Neural progenitor cell (in vitro differentiated cells): ENCODE measurements at regions not wholly inside any gene's neighbourhood (a gene's known extent, or its start where the extent isn't known, plus 50 kb on each side); places are given as distances from the start of the nearest gene placed in this dataset.

Experiments
- DNase-seq: peaks from one replicate; pipeline ENCODE4 v3.0.0-alpha.2; 2016; ENCODE audit warnings: low spot score
- H2AFZ ChIP-seq: fragments of 200-600 bp; sonication (generic); replicated peaks from 2 replicates; pipeline ENCODE4 v1.6.1; 2016; ENCODE audit warnings: antibody characterized with exemption
- H3F3A ChIP-seq: fragments of 200-600 bp; sonication (generic); 2 replicates; pipeline ENCODE4 v1.6.1; 2016; ENCODE audit warnings: antibody characterized with exemption, low read depth
- H3K27ac ChIP-seq: fragments of 200-600 bp; sonication (generic); 2 replicates; pipeline ENCODE4 v1.5.1; 2016; ENCODE audit warnings: mild to moderate bottlenecking
- H3K27me3 ChIP-seq: fragments of 200-600 bp; sonication (generic); 2 replicates; pipeline ENCODE4 v1.6.1; 2016; ENCODE audit warnings: mild to moderate bottlenecking, moderate library complexity
- H3K36me3 ChIP-seq: fragments of 200-600 bp; sonication (generic); 2 replicates; pipeline ENCODE4 v1.5.1; 2016
- H3K4me1 ChIP-seq: fragments of 200-600 bp; sonication (generic); 2 replicates; pipeline ENCODE4 v1.6.1; 2016; ENCODE audit warnings: mixed run types
- H3K4me2 ChIP-seq: fragments of 200-600 bp; sonication (generic); 2 replicates; pipeline ENCODE4 v1.6.1; 2016
- H3K4me3 ChIP-seq: fragments of 200-600 bp; sonication (generic); 2 replicates; pipeline ENCODE4 v1.5.1; 2016
- H3K79me2 ChIP-seq: fragments of 200-600 bp; sonication (generic); 2 replicates; pipeline ENCODE4 v1.6.1; 2016; ENCODE audit warnings: low read depth
- H3K9ac ChIP-seq: fragments of 200-600 bp; sonication (generic); 2 replicates; pipeline ENCODE4 v1.6.1; 2016
- H3K9me3 ChIP-seq: fragments of 200-600 bp; sonication (generic); 2 replicates; pipeline ENCODE4 v1.5.1; 2016; ENCODE audit warnings: low read depth
- H4K20me1 ChIP-seq: fragments of 200-600 bp; sonication (generic); 2 replicates; pipeline ENCODE4 v1.6.1; 2016; ENCODE audit warnings: low read depth
- H3K27ac Mint-ChIP-seq: 3 replicates; pipeline ENCODE4 v1.8.0; 2021; ENCODE audit warnings: mixed read lengths
- H3K27me3 Mint-ChIP-seq: 2 replicates; pipeline ENCODE4 v1.8.0; 2022; ENCODE audit warnings: low read depth, mild to moderate bottlenecking, inconsistent platforms, moderate library complexity, mixed read lengths; ENCODE audit not compliant: insufficient read depth
- H3K36me3 Mint-ChIP-seq: 3 replicates; pipeline ENCODE4 v1.8.0; 2021; ENCODE audit warnings: mixed read lengths
- H3K4me1 Mint-ChIP-seq: 3 replicates; pipeline ENCODE4 v1.8.0; 2021; ENCODE audit warnings: mixed read lengths
- H3K4me3 Mint-ChIP-seq: 3 replicates; pipeline ENCODE4 v1.8.0; 2021; ENCODE audit warnings: mild to moderate bottlenecking, moderate library complexity, mixed read lengths
- H3K9me3 Mint-ChIP-seq: 3 replicates; pipeline ENCODE4 v1.8.0; 2020; ENCODE audit warnings: mixed read lengths
- EZH2 ChIP-seq: fragments of 200-600 bp; sonication (generic); IDR thresholded peaks from 2 replicates; pipeline ENCODE4 v1.6.1; 2017; ENCODE audit warnings: antibody characterized with exemption, mild to moderate bottlenecking, moderate library complexity
- EZH2phosphoT487 ChIP-seq: fragments of 200-600 bp; sonication (generic); IDR thresholded peaks from 2 replicates; pipeline ENCODE4 v1.6.1; 2017; ENCODE audit warnings: antibody characterized with exemption
- TF ChIP-seq, protein P1 (sequence below): fragments of 200-600 bp; sonication (generic); IDR thresholded peaks from 2 replicates; pipeline ENCODE4 v1.5.1; 2017; ENCODE audit warnings: antibody characterized with exemption, mild to moderate bottlenecking

DNA sequence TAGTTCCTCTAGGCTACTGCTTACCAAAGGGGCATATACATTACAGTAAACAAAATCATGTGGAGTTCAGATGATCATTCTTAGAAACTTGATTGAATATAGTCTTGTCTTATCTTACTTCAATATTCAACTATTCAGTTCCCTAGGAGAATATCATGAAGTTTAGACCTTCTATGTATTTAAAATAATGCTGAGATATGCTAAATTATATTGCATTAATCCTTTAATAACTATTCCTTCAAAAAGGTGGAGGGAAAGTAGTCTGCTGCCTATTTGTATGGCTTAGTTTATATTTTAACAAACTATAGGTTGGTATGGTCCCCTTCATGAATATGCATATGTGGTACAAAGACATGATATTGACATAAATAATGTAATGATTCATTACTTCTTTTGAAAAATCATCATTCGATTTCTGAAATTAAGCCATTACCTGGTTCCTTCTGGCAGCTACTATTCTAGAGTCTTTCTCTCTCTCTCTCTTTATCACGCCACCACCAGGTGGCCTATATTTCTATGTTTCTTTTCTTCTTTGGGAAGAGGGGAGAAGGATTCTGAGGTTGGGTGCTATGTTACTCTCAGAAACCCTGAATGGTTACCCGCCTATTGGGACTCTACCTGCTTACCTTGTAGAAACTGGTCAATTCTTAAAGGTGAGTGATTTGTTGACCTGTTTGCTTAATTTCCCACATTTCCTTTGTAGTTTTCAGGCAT lies 855.8 kb downstream of the HACE1 start:
- TF ChIP-seq EZH2phosphoT487 (no peak), EZH2 (no peak)
- TF ChIP-seq, protein P1, sequence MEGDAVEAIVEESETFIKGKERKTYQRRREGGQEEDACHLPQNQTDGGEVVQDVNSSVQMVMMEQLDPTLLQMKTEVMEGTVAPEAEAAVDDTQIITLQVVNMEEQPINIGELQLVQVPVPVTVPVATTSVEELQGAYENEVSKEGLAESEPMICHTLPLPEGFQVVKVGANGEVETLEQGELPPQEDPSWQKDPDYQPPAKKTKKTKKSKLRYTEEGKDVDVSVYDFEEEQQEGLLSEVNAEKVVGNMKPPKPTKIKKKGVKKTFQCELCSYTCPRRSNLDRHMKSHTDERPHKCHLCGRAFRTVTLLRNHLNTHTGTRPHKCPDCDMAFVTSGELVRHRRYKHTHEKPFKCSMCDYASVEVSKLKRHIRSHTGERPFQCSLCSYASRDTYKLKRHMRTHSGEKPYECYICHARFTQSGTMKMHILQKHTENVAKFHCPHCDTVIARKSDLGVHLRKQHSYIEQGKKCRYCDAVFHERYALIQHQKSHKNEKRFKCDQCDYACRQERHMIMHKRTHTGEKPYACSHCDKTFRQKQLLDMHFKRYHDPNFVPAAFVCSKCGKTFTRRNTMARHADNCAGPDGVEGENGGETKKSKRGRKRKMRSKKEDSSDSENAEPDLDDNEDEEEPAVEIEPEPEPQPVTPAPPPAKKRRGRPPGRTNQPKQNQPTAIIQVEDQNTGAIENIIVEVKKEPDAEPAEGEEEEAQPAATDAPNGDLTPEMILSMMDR: peak; percentile 26
- no peaks in the 10 kb centered on the region for H3K27me3 ChIP-seq
- H3K4me1 ChIP-seq: no peaks in the 10 kb centered on the region
- H3K27ac ChIP-seq: no peak overlapping the region
- H3F3A ChIP-seq: no peaks in the 10 kb centered on the region
- H4K20me1 ChIP-seq: no peaks in the 10 kb centered on the region
- H3K36me3 ChIP-seq: no peaks in the 10 kb centered on the region
- Mint-ChIP-seq H3K4me3 (no peak overlapping the region), H3K36me3 (no peaks in the 10 kb centered on the region), H3K9me3 (no peaks in the 10 kb centered on the region), H3K27me3 (no peaks in the 10 kb centered on the region), H3K27ac (no peak overlapping the region), H3K4me1 (no peaks in the 10 kb centered on the region)
- H3K9me3 ChIP-seq: no peaks in the 10 kb centered on the region
- H3K4me3 ChIP-seq: no peak overlapping the region
- H3K79me2 ChIP-seq: no peaks in the 10 kb centered on the region
- H2AFZ ChIP-seq: no peak overlapping the region
- DNase-seq: no peak
- H3K4me2 ChIP-seq: no peak overlapping the region
- H3K9ac ChIP-seq: no peak overlapping the region

DNA sequence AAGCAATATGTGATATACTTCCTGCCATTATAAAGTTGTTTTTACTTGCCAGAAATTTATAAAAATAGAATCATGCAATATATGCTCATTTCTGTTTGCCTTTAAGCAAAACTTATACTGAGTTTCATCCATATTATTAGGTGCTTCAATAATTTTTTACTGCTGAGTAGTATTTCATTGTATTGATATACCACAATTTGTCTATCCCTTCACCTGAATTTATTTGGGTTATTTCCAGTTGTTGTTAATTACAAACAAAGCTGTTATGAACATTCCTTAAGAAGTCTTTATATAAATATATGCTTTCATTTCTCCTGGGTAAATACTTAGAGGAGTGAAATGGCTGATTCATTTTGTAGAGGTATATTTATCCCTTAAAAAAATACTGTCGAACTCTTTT lies 864.1 kb downstream of the HACE1 start:
- Mint-ChIP-seq H3K4me3 (no peak overlapping the region), H3K9me3 (peaks cover 5% of the 10 kb centered on the region), H3K27me3 (no peaks in the 10 kb centered on the region), H3K4me1 (peaks cover 15% of the 10 kb centered on the region), H3K36me3 (no peaks in the 10 kb centered on the region), H3K27ac (no peak overlapping the region)
- no peaks in the 10 kb centered on the region for H3K9me3 ChIP-seq
- no peak overlapping the region for H3K4me3 ChIP-seq
- no peak overlapping the region for H2AFZ ChIP-seq
- no peak for DNase-seq
- no peaks in the 10 kb centered on the region for H3K27me3 ChIP-seq
- no peak overlapping the region for H3K9ac ChIP-seq
- H3F3A ChIP-seq: no peaks in the 10 kb centered on the region
- no peaks in the 10 kb centered on the region for H3K79me2 ChIP-seq
- H3K4me2 ChIP-seq: no peak overlapping the region
- H3K36me3 ChIP-seq: no peaks in the 10 kb centered on the region
- no peaks in the 10 kb centered on the region for H4K20me1 ChIP-seq
- H3K27ac ChIP-seq: no peak overlapping the region
- TF ChIP-seq EZH2phosphoT487: no peak
- TF ChIP-seq, protein P1: no peak
- TF ChIP-seq EZH2: no peak
- peaks cover 19% of the 10 kb centered on the region for H3K4me1 ChIP-seq

DNA sequence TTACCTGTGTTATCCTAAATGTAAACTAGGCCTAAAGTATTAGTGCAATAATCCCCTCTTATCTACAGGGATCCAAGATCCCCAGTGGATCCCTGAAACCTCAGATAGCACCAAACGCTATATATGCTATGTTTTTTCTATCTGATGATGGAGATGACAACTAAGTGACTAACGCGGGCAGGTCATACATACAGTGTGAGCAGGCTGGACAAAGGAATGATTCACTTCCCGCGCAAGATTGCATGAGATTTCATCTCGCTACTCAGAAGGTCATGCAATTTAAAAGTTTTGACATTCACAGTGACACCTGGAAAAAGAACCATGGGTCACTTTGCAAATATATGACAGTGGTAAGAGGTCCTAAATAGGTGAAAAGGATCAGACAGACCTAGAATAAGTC lies 875.9 kb downstream of the HACE1 start:
- no peak for TF ChIP-seq EZH2phosphoT487
- no peak for TF ChIP-seq EZH2
- TF ChIP-seq, protein P1: no peak
- Histone ChIP-seq H3K27me3 (no peaks in the 10 kb centered on the region), H3K4me3 (no peak overlapping the region), H3K9ac (no peak overlapping the region), H3K36me3 (no peaks in the 10 kb centered on the region), H3K4me1 (peaks cover 3% of the 10 kb centered on the region), H3K9me3 (no peaks in the 10 kb centered on the region), H3K27ac (no peak overlapping the region), H3K79me2 (no peaks in the 10 kb centered on the region), H3K4me2 (no peak overlapping the region), H4K20me1 (no peaks in the 10 kb centered on the region), H2AFZ (no peak overlapping the region), H3F3A (no peaks in the 10 kb centered on the region)
- no peaks in the 10 kb centered on the region for H3K36me3 Mint-ChIP-seq
- no peak for DNase-seq
- H3K4me1 Mint-ChIP-seq: no peaks in the 10 kb centered on the region
- no peaks in the 10 kb centered on the region for H3K27me3 Mint-ChIP-seq
- H3K9me3 Mint-ChIP-seq: peaks cover 4% of the 10 kb centered on the region
- H3K27ac Mint-ChIP-seq: no peak overlapping the region
- no peak overlapping the region for H3K4me3 Mint-ChIP-seq
